Loucy (cell line): ENCODE measurements at regions not wholly inside any gene's neighbourhood (a gene's known extent, or its start where the extent isn't known, plus 50 kb on each side); places are given as distances from the start of the nearest gene placed in this dataset.

Experiments used
- H2AFZ ChIP-seq: fragments of 200-600 bp; sonication (generic); 2 replicates; pipeline ENCODE4 v1.6.0; 2016; ENCODE audit warnings: antibody characterized with exemption, mild to moderate bottlenecking, low read length, moderate library complexity
- H3F3A ChIP-seq: fragments of 200-600 bp; 2 replicates; pipeline ENCODE4 v1.6.0; 2016; ENCODE audit warnings: antibody characterized with exemption, low read depth, mild to moderate bottlenecking
- H3K27me3 ChIP-seq: fragments of 200-600 bp; sonication (generic); 2 replicates; pipeline ENCODE4 v1.6.1; 2014; ENCODE audit warnings: low read length, mild to moderate bottlenecking; ENCODE audit not compliant: insufficient read depth, poor library complexity, severe bottlenecking
- H3K36me3 ChIP-seq: fragments of 200-600 bp; sonication (generic); 2 replicates; pipeline ENCODE4 v1.6.1; 2016; ENCODE audit warnings: low read length; ENCODE audit not compliant: insufficient read depth
- H3K4me1 ChIP-seq: fragments of 200-600 bp; sonication (generic); 2 replicates; pipeline ENCODE4 v1.5.1; 2014; ENCODE audit warnings: low read length, mild to moderate bottlenecking; ENCODE audit not compliant: insufficient read depth, poor library complexity, severe bottlenecking
- H3K4me2 ChIP-seq: fragments of 200-600 bp; sonication (generic); 2 replicates; pipeline ENCODE4 v1.6.0; 2014; ENCODE audit warnings: antibody characterized with exemption, low read length, low read depth, mild to moderate bottlenecking; ENCODE audit not compliant: poor library complexity, severe bottlenecking
- H3K4me3 ChIP-seq: fragments of 200-600 bp; sonication (generic); 2 replicates; pipeline ENCODE4 v1.5.1; 2014; ENCODE audit warnings: low read length, mild to moderate bottlenecking, mixed read lengths; ENCODE audit not compliant: poor library complexity, severe bottlenecking
- H3K79me2 ChIP-seq: fragments of 200-600 bp; sonication (generic); 2 replicates; pipeline ENCODE4 v1.6.1; 2014; ENCODE audit warnings: low read length; ENCODE audit not compliant: insufficient read depth
- H3K9ac ChIP-seq: fragments of 200-600 bp; sonication (generic); 2 replicates; pipeline ENCODE4 v1.6.0; 2014; ENCODE audit warnings: mild to moderate bottlenecking, low read depth, low read length, moderate library complexity; ENCODE audit not compliant: poor library complexity, severe bottlenecking
- H3K9me2 ChIP-seq: fragments of 200-600 bp; sonication (generic); replicated peaks from 2 replicates; pipeline ENCODE4 v1.6.1; 2016; ENCODE audit warnings: low read depth, low read length, mixed read lengths
- H3K9me3 ChIP-seq: fragments of 200-600 bp; sonication (generic); 2 replicates; pipeline ENCODE4 v1.6.1; 2014; ENCODE audit warnings: mild to moderate bottlenecking, antibody characterized with exemption, low read length, low read depth; ENCODE audit not compliant: insufficient read depth
- H4K20me1 ChIP-seq: fragments of 200-600 bp; sonication (generic); 2 replicates; pipeline ENCODE4 v1.6.0; 2014; ENCODE audit warnings: antibody characterized with exemption, low read length, mild to moderate bottlenecking; ENCODE audit not compliant: insufficient read depth, poor library complexity, severe bottlenecking
- CTCF ChIP-seq: fragments of 200-600 bp; sonication (generic); conservative IDR thresholded peaks from 2 replicates; pipeline ENCODE4 v1.5.1; 2014; ENCODE audit warnings: mild to moderate bottlenecking, antibody characterized with exemption, low read length
- EZH2phosphoT487 ChIP-seq: fragments of 200-600 bp; IDR thresholded peaks from 2 replicates; pipeline ENCODE4 v1.6.1; 2018; ENCODE audit warnings: antibody characterized with exemption, mild to moderate bottlenecking, moderate library complexity, borderline replicate concordance

GRCh38 chr5:90308787-90309585 is 100.6 kb downstream of the CETN3 start:
- H3K27me3 ChIP-seq, result no peaks in the 10 kb centered on the region
- no peaks in the 10 kb centered on the region for H3F3A ChIP-seq

GRCh38 chr5:90307782-90308181 is 101.8 kb downstream of the CETN3 start:
- Histone ChIP-seq H3K4me1 (no peaks in the 10 kb centered on the region), H3K27me3 (no peaks in the 10 kb centered on the region), H3F3A (no peaks in the 10 kb centered on the region), H4K20me1 (no peaks in the 10 kb centered on the region), H3K4me3 (no peak overlapping the region), H2AFZ (no peak overlapping the region), H3K9me3 (no peaks in the 10 kb centered on the region), H3K79me2 (no peaks in the 10 kb centered on the region), H3K36me3 (no peaks in the 10 kb centered on the region), H3K9ac (no peak overlapping the region), H3K4me2 (no peak overlapping the region), H3K9me2 (no peaks in the 10 kb centered on the region)
- TF ChIP-seq CTCF (no peak), EZH2phosphoT487 (no peak)

More at GRCh38 chr5:90308787-90309585, 100.6 kb downstream of the CETN3 start:
- Histone ChIP-seq H3K79me2 (no peaks in the 10 kb centered on the region), H3K9me3 (no peaks in the 10 kb centered on the region), H3K4me1 (no peaks in the 10 kb centered on the region), H3K36me3 (no peaks in the 10 kb centered on the region), H2AFZ (no peak overlapping the region), H3K9me2 (no peaks in the 10 kb centered on the region), H3K4me2 (no peak overlapping the region), H3K4me3 (no peak overlapping the region), H3K9ac (no peak overlapping the region), H4K20me1 (no peaks in the 10 kb centered on the region)
- TF ChIP-seq EZH2phosphoT487 (no peak), CTCF (0 out of 2 replicates have a peak, but pooled peaks have one; percentile 22)

GRCh38 chr5:90307322-90307721 is 102.2 kb downstream of the CETN3 start:
- no peak overlapping the region for H3K4me3 ChIP-seq
- no peak overlapping the region for H3K4me2 ChIP-seq
- no peaks in the 10 kb centered on the region for H3F3A ChIP-seq
- TF ChIP-seq CTCF, result no peak
- no peaks in the 10 kb centered on the region for H4K20me1 ChIP-seq
- H3K4me1 ChIP-seq, result no peaks in the 10 kb centered on the region
- H3K9me3 ChIP-seq, result no peaks in the 10 kb centered on the region
- H3K9ac ChIP-seq, result no peak overlapping the region
- no peak overlapping the region for H2AFZ ChIP-seq
- no peaks in the 10 kb centered on the region for H3K79me2 ChIP-seq
- no peaks in the 10 kb centered on the region for H3K9me2 ChIP-seq
- H3K27me3 ChIP-seq, result no peaks in the 10 kb centered on the region
- no peaks in the 10 kb centered on the region for H3K36me3 ChIP-seq
